Smooth muscle cell (in vitro differentiated cells): ENCODE measurements at regions not wholly inside any gene's neighbourhood (a gene's known extent, or its start where the extent isn't known, plus 50 kb on each side); places are given as distances from the start of the nearest gene placed in this dataset.

Experiments used
- DNase-seq: peaks from one replicate; lab custom pipeline; 2025; ENCODE audit not compliant: unreplicated experiment; lab: John Stamatoyannopoulos, UW
- H2AFZ ChIP-seq: fragments of 200-600 bp; sonication (generic); 2 replicates; pipeline ENCODE4 v1.6.0; 2016; ENCODE audit warnings: antibody characterized with exemption, low read depth, mild to moderate bottlenecking
- H3F3A ChIP-seq: fragments of 200-600 bp; sonication (generic); 2 replicates; pipeline ENCODE4 v1.6.0; 2017; ENCODE audit warnings: antibody characterized with exemption, low read depth
- H3K27ac ChIP-seq: fragments of 200-600 bp; sonication (generic); 2 replicates; pipeline ENCODE4 v1.5.1; 2016; ENCODE audit warnings: low read depth, mild to moderate bottlenecking
- H3K27me3 ChIP-seq: fragments of 200-600 bp; sonication (generic); 2 replicates; pipeline ENCODE4 v1.6.1; 2016; ENCODE audit warnings: low read depth, mild to moderate bottlenecking
- H3K36me3 ChIP-seq: fragments of 200-600 bp; sonication (generic); 2 replicates; pipeline ENCODE4 v1.5.1; 2016; ENCODE audit warnings: low read depth
- H3K4me1 ChIP-seq: fragments of 200-600 bp; sonication (generic); 2 replicates; pipeline ENCODE4 v1.5.1; 2016; ENCODE audit warnings: low read depth
- H3K4me2 ChIP-seq: fragments of 200-600 bp; sonication (generic); 2 replicates; pipeline ENCODE4 v1.6.0; 2016; ENCODE audit warnings: mild to moderate bottlenecking
- H3K4me3 ChIP-seq: fragments of 200-600 bp; sonication (generic); 2 replicates; pipeline ENCODE4 v1.5.1; 2016; ENCODE audit warnings: mild to moderate bottlenecking
- H3K79me2 ChIP-seq: fragments of 200-600 bp; sonication (generic); 2 replicates; pipeline ENCODE4 v1.6.0; 2016; ENCODE audit warnings: low read depth, mild to moderate bottlenecking
- H3K9ac ChIP-seq: fragments of 200-600 bp; sonication (generic); 2 replicates; pipeline ENCODE4 v1.6.0; 2016; ENCODE audit warnings: low read depth
- H3K9me3 ChIP-seq: fragments of 200-600 bp; sonication (generic); replicated peaks from 2 replicates; pipeline ENCODE4 v1.5.1; 2016; ENCODE audit warnings: low read depth
- H4K20me1 ChIP-seq: fragments of 200-600 bp; sonication (generic); 2 replicates; pipeline ENCODE4 v1.6.0; 2016; ENCODE audit warnings: low read depth
- CTCF ChIP-seq: fragments of 200-600 bp; sonication (generic); IDR thresholded peaks from 2 replicates; pipeline ENCODE4 v1.5.1; 2017; ENCODE audit warnings: borderline replicate concordance, mild to moderate bottlenecking, antibody characterized with exemption; ENCODE audit not compliant: insufficient read depth, poor library complexity, severe bottlenecking
- WGBS: methylation state at CpG from one replicate; pipeline ENCODE4 v1.1.7; 2016; ENCODE audit warnings: low lambda C conversion rate; 5-methylcytosine and 5-hydroxymethylcytosine counted together

- Histone ChIP-seq H3K4me2 (no peak overlapping the region), H3K9me3 (no peaks in the 10 kb centered on the region), H3K4me3 (no peak overlapping the region), H2AFZ (no peak overlapping the region), H3K79me2 (no peaks in the 10 kb centered on the region), H3F3A (no peaks in the 10 kb centered on the region), H3K27me3 (no peaks in the 10 kb centered on the region), H4K20me1 (no peaks in the 10 kb centered on the region), H3K27ac (no peak overlapping the region), H3K4me1 (no peaks in the 10 kb centered on the region), H3K9ac (no peak overlapping the region), H3K36me3 (no peaks in the 10 kb centered on the region)
- TF ChIP-seq CTCF: no peak
- no peak for DNase-seq
- 96% methylated on average over 3 of the region's 3 CpGs for WGBS
Measured at GRCh38 chr13:34322743-34323074, 504.8 kb downstream of the RFC3 start.

- no peak overlapping the region for H2AFZ ChIP-seq
- no peak for DNase-seq
- H3K9me3 ChIP-seq: no peaks in the 10 kb centered on the region
- no peak overlapping the region for H3K4me3 ChIP-seq
- H3K79me2 ChIP-seq: no peaks in the 10 kb centered on the region
- H4K20me1 ChIP-seq: no peaks in the 10 kb centered on the region
- 94% methylated on average over 20 of the region's 20 CpGs for WGBS
- no peak for TF ChIP-seq CTCF
- no peak overlapping the region for H3K9ac ChIP-seq
- no peak overlapping the region for H3K27ac ChIP-seq
- H3K36me3 ChIP-seq: no peaks in the 10 kb centered on the region
- no peaks in the 10 kb centered on the region for H3K27me3 ChIP-seq
- no peak overlapping the region for H3K4me2 ChIP-seq
- H3K4me1 ChIP-seq: no peaks in the 10 kb centered on the region
- H3F3A ChIP-seq: no peaks in the 10 kb centered on the region
Measured at GRCh38 chr13:34335014-34336007, 517.4 kb downstream of the RFC3 start.

GRCh38 chr13:34338102-34338501 lies 520.2 kb downstream of the RFC3 start:
- no peak for TF ChIP-seq CTCF
- Histone ChIP-seq H4K20me1 (no peaks in the 10 kb centered on the region), H3K9me3 (no peaks in the 10 kb centered on the region), H3K79me2 (no peaks in the 10 kb centered on the region), H3K27me3 (no peaks in the 10 kb centered on the region), H3K4me3 (no peak overlapping the region), H3K36me3 (no peaks in the 10 kb centered on the region), H3F3A (no peaks in the 10 kb centered on the region), H2AFZ (no peak overlapping the region), H3K4me1 (no peaks in the 10 kb centered on the region), H3K4me2 (no peak overlapping the region), H3K9ac (no peak overlapping the region), H3K27ac (no peak overlapping the region)
- 94% methylated on average over 1 of the region's 1 CpG for WGBS
- DNase-seq: no peak

- Histone ChIP-seq H3F3A (no peaks in the 10 kb centered on the region), H2AFZ (no peak overlapping the region), H3K9me3 (no peaks in the 10 kb centered on the region), H3K27ac (no peak overlapping the region), H3K79me2 (no peaks in the 10 kb centered on the region), H4K20me1 (no peaks in the 10 kb centered on the region), H3K4me3 (no peak overlapping the region), H3K9ac (no peak overlapping the region), H3K4me2 (no peak overlapping the region), H3K4me1 (no peaks in the 10 kb centered on the region), H3K36me3 (no peaks in the 10 kb centered on the region), H3K27me3 (no peaks in the 10 kb centered on the region)
- no peak for DNase-seq
- no peak for TF ChIP-seq CTCF
Measured at GRCh38 chr13:34340534-34340933, 522.6 kb downstream of the RFC3 start.
